K562 (cell line): ENCODE measurements at regions not wholly inside any gene's neighbourhood (a gene's known extent, or its start where the extent isn't known, plus 50 kb on each side); places are given as distances from the start of the nearest gene placed in this dataset.

ENCODE experiments used
- ATAC-seq: fragments of 200-7000 bp; cut with Tn5 transposase; 3 replicates; pipeline ENCODE4 v1.9.1; 2020; ENCODE audit warnings: moderate library complexity
- BruUV-seq: library from RNA; stranded (reverse); fragments of 400-500 nt; replicated peaks from 2 replicates; lab custom pipeline; 2021; lab: Mats Ljungman, UMichigan
- CTCF ChIA-PET: fragments of 300-600 bp; formaldehyde crosslinking; extraction: SDS; loops from one replicate; lab custom pipeline; 2021; ENCODE audit warnings: low intra/inter-chr PET ratio; lab: Yijun Ruan, JAX
- POLR2A ChIA-PET: fragments of 300-600, 350-650 bp; sonication (Branson Sonifier 250); formaldehyde crosslinking; extraction: SDS; loops from one replicate; lab custom pipeline; 2021; ENCODE audit warnings: antibody characterized with exemption, inconsistent platforms; lab: Yijun Ruan, JAX
- DNase-seq, 4 experiments: peaks; one replicate each; pipeline versions ENCODE4 v3.0.0 to v3.0.0-alpha.2; 2011 to 2018; ENCODE audit warnings: low spot score in 3 of 4, mixed read lengths in 3 of 4; ENCODE audit errors: extremely low read depth in 1 of 4
- FAIRE-seq: peaks from 2 replicates; lab custom pipeline; 2011; peaks lifted over from hg19 to GRCh38; lab: Jason Lieb, UNC
- H2AFZ ChIP-seq: 2 replicates; pipeline ENCODE4 v1.6.0; 2011; ENCODE audit warnings: low read depth, low read length, control low read depth, inconsistent platforms
- H3K27ac ChIP-seq: fragments of 200-600 bp; 3 replicates; pipeline ENCODE4 v1.8.0; 2011; ENCODE audit warnings: low read depth, mild to moderate bottlenecking, control low read depth, inconsistent platforms, low read length, moderate library complexity, mixed read lengths; ENCODE audit errors: extremely low read depth
- H3K27me3 ChIP-seq, 2 experiments: fragments of 300-600 bp in 1 of 2; 2 replicates in 1 of 2; 3 replicates in 1 of 2; pipeline versions ENCODE4 v1.6.0 to v1.8.0; 2011; ENCODE audit warnings: inconsistent platforms in 2 of 2, low read length in 2 of 2, mild to moderate bottlenecking in 1 of 2, mixed read lengths in 1 of 2, moderate library complexity in 1 of 2; ENCODE audit not compliant: control insufficient read depth in 2 of 2, insufficient read depth in 2 of 2
- H3K36me3 ChIP-seq: fragments of 300-600 bp; 3 replicates; pipeline ENCODE4 v1.8.0; 2011; ENCODE audit warnings: mild to moderate bottlenecking, low read length, inconsistent platforms; ENCODE audit not compliant: control insufficient read depth, insufficient read depth
- H3K4me1 ChIP-seq, 2 experiments: fragments of 200-600 bp in 1 of 2; replicated peaks in 1 of 2; 2 replicates in 1 of 2; 3 replicates in 1 of 2; pipeline versions ENCODE4 v1.5.1 to v1.8.0; 2011; ENCODE audit warnings: inconsistent platforms in 2 of 2, low read length in 2 of 2, mild to moderate bottlenecking in 1 of 2, mixed read lengths in 1 of 2, moderate library complexity in 1 of 2; ENCODE audit not compliant: control insufficient read depth in 2 of 2, insufficient read depth in 2 of 2
- H3K4me2 ChIP-seq: 2 replicates; pipeline ENCODE4 v1.6.1; 2011; ENCODE audit warnings: low read length, control low read depth, inconsistent platforms, mixed read lengths; ENCODE audit not compliant: insufficient read depth
- H3K4me3 ChIP-seq: fragments of 200-600 bp; sonication (generic), shearing (Covaris generic); 2 replicates; pipeline ENCODE4 v1.5.1; 2016; ENCODE audit warnings: control low read depth, inconsistent platforms
- H3K79me2 ChIP-seq: fragments of 200-600 bp; 3 replicates; pipeline ENCODE4 v1.8.0; 2011; ENCODE audit warnings: low read length, inconsistent platforms; ENCODE audit not compliant: control insufficient read depth, insufficient read depth
- H3K9ac ChIP-seq, 2 experiments: 2 replicates each; pipeline versions ENCODE4 v1.6.0 to v1.6.1; 2011; ENCODE audit warnings: low read depth in 2 of 2, low read length in 2 of 2, control low read depth in 1 of 2, inconsistent platforms in 1 of 2, mild to moderate bottlenecking in 1 of 2, mixed read lengths in 1 of 2; ENCODE audit not compliant: insufficient read depth in 1 of 2
- H3K9me1 ChIP-seq: one replicate; pipeline ENCODE4 v1.6.0; 2011; ENCODE audit warnings: inconsistent platforms, mild to moderate bottlenecking, low read length, moderate library complexity; ENCODE audit not compliant: control insufficient read depth, insufficient read depth
- H3K9me3 ChIP-seq: replicated peaks from 2 replicates; pipeline ENCODE4 v1.5.1; 2011; ENCODE audit warnings: low read depth, low read length, inconsistent platforms; ENCODE audit not compliant: control insufficient read depth, insufficient read depth
- H4K20me1 ChIP-seq: replicated peaks from 2 replicates; pipeline ENCODE4 v1.6.1; 2011; ENCODE audit warnings: low read length, inconsistent platforms, mixed read lengths; ENCODE audit not compliant: control insufficient read depth, insufficient read depth
- E2F8 ChIP-seq: fragments of 450-650 bp; IDR thresholded peaks from 2 replicates; pipeline ENCODE4 v1.7.1; 2018; ENCODE audit warnings: mild to moderate bottlenecking, low read depth; ENCODE audit not compliant: partially characterized antibody
- FOXM1 ChIP-seq, 2 experiments: fragments of 450-650 bp in 1 of 2; sonication (generic) in 1 of 2; formaldehyde crosslinking in 1 of 2; IDR thresholded peaks; 2 replicates each; pipeline versions ENCODE4 v1.6.1 to v1.9.0; 2017 to 2022; ENCODE audit warnings: low read depth in 2 of 2, mild to moderate bottlenecking in 2 of 2, missing genetic modification reagents in 1 of 2, moderate library complexity in 1 of 2
- MTA3 ChIP-seq: fragments of 450-650 bp; formaldehyde crosslinking; IDR thresholded peaks from 2 replicates; pipeline ENCODE4 v1.6.1; 2017; ENCODE audit warnings: mild to moderate bottlenecking, borderline replicate concordance
- MXI1 ChIP-seq: IDR thresholded peaks from 2 replicates; pipeline ENCODE4 v1.6.1; 2011; ENCODE audit warnings: low read depth, mild to moderate bottlenecking, improper control_type of control experiment, low read length
- NELFE ChIP-seq: IDR thresholded peaks from 2 replicates; pipeline ENCODE4 v1.6.1; 2011; ENCODE audit warnings: mild to moderate bottlenecking; ENCODE audit not compliant: insufficient read depth, insufficient read length
- POLR3A ChIP-seq: IDR thresholded peaks from 2 replicates; pipeline ENCODE4 v1.6.1; 2011; ENCODE audit warnings: borderline replicate concordance, mild to moderate bottlenecking, moderate library complexity; ENCODE audit not compliant: insufficient read length, insufficient read depth; ENCODE audit errors: extremely low read depth
- SLC30A9 ChIP-seq: fragments of 250-450 bp; sonication (Bioruptor Pico); IDR thresholded peaks from 2 replicates; pipeline ENCODE4 v1.8.0; 2022; ENCODE audit warnings: mild to moderate bottlenecking, moderate library complexity
- SRSF7 ChIP-seq: fragments of 200-400 bp; formaldehyde crosslinking; optimal IDR thresholded peaks from 2 replicates; pipeline ENCODE3; 2017; ENCODE audit warnings: mild to moderate bottlenecking, low read depth, low read length
- TEAD2 ChIP-seq: fragments of 450-650 bp; IDR thresholded peaks from 2 replicates; pipeline ENCODE4 v1.6.1; 2016; ENCODE audit warnings: missing genetic modification characterization, control low read depth, missing compliant biosample characterization
- ZBTB43 ChIP-seq: sonication (generic); formaldehyde crosslinking; IDR thresholded peaks from 2 replicates; pipeline ENCODE4 v1.8.0; 2023; ENCODE audit warnings: mild to moderate bottlenecking, missing genetic modification reagents
- WGBS: fragments of 100-300 bp; shearing (Covaris generic); methylation state at CpG from one replicate; pipeline ENCODE4 v1.1.6; 2016; ENCODE audit warnings: low coverage, mixed read lengths; ENCODE audit not compliant: insufficient coverage; ENCODE audit errors: missing lambda C conversion rate; 5-methylcytosine and 5-hydroxymethylcytosine counted together
- in situ Hi-C: fragments of 300-500 bp; cut with MboI; formaldehyde crosslinking; loops from 4 replicates; pipeline ENCODE4 v1.15.0; 2018; ENCODE audit warnings: inconsistent platforms, mixed read lengths
- intact Hi-C: fragments of 100-400 bp; cut with micrococcal nuclease; formaldehyde crosslinking; loops from 2 replicates; pipeline ENCODE4 v1.14.2; 2022

- no peaks in the 10 kb centered on the region for H3K27me3 ChIP-seq
- ChIA-PET CTCF (no interaction called here), POLR2A (no interaction called here)
- H3K36me3 ChIP-seq = no peaks in the 10 kb centered on the region
- no peaks in the 10 kb centered on the region for H3K79me2 ChIP-seq
- no TSS peak for BruUV-seq
- TF ChIP-seq MTA3 = no peak
- no peak for TF ChIP-seq MXI1
- TF ChIP-seq POLR3A = no peak
- no peak for TF ChIP-seq SLC30A9 (CRISPR knock-in tag)
- TF ChIP-seq FOXM1 (IDR thresholded peaks at IDR 0.05; ENCODE audit: low read depth) = no peak
- TF ChIP-seq FOXM1 (CRISPR knock-in tag; IDR thresholded peaks at IDR 0.05; ENCODE audit: low read depth) = no peak
- ATAC-seq (no peak), FAIRE-seq (no peak), DNase-seq (no peak)
- H3K4me2 ChIP-seq = no peak overlapping the region
- H3K4me1 ChIP-seq = no peaks in the 10 kb centered on the region
- in situ Hi-C loops = no loop called here
- H2AFZ ChIP-seq = no peak overlapping the region
- H3K9ac ChIP-seq = no peak overlapping the region
- H3K4me3 ChIP-seq = no peak overlapping the region
- H3K9me1 ChIP-seq = no peaks in the 10 kb centered on the region
- H3K27ac ChIP-seq = no peak overlapping the region
- 0% methylated on average over 4 of the region's 5 CpGs for WGBS
- no peaks in the 10 kb centered on the region for H4K20me1 ChIP-seq
- H3K9me3 ChIP-seq = no peaks in the 10 kb centered on the region
- intact Hi-C loops = no loop called here
Measured at GRCh38 chr10:33981301-33981700, 646.8 kb upstream of the NRP1 start.

DNA sequence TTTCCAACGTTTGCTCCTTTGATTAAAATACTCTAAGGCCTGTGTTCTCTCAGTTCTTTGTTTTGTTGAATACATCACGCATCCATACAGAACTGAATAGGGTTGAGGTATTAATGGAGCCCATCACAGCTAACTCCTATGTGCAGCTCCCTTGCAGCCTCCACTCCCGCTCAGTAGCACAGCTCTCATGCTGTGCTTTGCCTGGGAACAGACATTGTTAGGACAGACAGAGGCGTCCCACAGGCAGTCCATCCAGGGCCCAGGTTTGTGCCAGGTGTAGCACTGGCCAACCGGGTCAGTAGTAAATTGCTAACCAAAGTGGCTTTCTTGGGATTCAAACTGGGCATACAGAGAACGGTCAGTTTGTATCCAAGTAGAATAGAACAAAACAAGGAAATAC is 644.7 kb upstream of the NRP1 start:
- no peak overlapping the region for H2AFZ ChIP-seq
- H3K36me3 ChIP-seq = no peaks in the 10 kb centered on the region
- in situ Hi-C loops = no loop called here
- no peaks in the 10 kb centered on the region for H3K79me2 ChIP-seq
- no peak overlapping the region for H3K27ac ChIP-seq
- DNase-seq (no peak), FAIRE-seq (no peak), ATAC-seq (no peak)
- H3K9ac ChIP-seq = no peak overlapping the region
- intact Hi-C loops = no loop called here
- H3K4me3 ChIP-seq = no peak overlapping the region
- H3K9me1 ChIP-seq = no peaks in the 10 kb centered on the region
- H3K27me3 ChIP-seq = no peaks in the 10 kb centered on the region
- WGBS = 1% methylated on average over 6 of the region's 6 CpGs
- H3K9me3 ChIP-seq = no peaks in the 10 kb centered on the region
- ChIA-PET CTCF (no interaction called here), POLR2A (no interaction called here)
- H4K20me1 ChIP-seq = no peaks in the 10 kb centered on the region
- no TSS peak for BruUV-seq
- H3K4me1 ChIP-seq = no peaks in the 10 kb centered on the region
- no peak overlapping the region for H3K4me2 ChIP-seq
- no peak for TF ChIP-seq TEAD2
- TF ChIP-seq NELFE = no peak
- TF ChIP-seq E2F8 = no peak
- TF ChIP-seq SRSF7 = no peak
- no peak for TF ChIP-seq ZBTB43 (CRISPR knock-in tag)
